Stromal cell of bone marrow (primary cell): ENCODE measurements at regions not wholly inside any gene's neighbourhood (a gene's known extent, or its start where the extent isn't known, plus 50 kb on each side); places are given as distances from the start of the nearest gene placed in this dataset.

ENCODE experiments used
- DNase-seq: peaks from one replicate; pipeline ENCODE4 v3.0.0-alpha.2; 2012; ENCODE audit warnings: low read depth

DNA sequence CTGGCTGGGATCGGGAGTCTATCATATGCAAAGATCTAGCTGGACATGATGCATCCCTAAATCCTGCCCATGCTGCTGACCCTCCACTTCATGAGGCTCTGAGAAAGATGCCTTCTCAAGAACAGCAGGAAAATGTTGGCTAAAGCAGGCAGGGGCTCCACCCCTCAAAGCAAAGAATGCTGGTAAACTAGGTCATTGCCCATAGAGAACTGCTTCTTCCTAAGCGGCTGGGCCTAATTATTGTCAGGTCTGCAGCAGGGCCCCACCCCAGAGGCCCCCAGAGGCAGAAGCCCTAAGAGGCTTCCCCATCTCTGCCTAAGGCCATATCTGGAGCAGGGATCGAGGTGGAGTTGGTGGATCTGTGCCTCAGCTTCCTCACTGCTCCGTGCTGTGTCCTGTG, 447.4 kb upstream of the PROK2 start:
- DNase-seq: no peak

DNA sequence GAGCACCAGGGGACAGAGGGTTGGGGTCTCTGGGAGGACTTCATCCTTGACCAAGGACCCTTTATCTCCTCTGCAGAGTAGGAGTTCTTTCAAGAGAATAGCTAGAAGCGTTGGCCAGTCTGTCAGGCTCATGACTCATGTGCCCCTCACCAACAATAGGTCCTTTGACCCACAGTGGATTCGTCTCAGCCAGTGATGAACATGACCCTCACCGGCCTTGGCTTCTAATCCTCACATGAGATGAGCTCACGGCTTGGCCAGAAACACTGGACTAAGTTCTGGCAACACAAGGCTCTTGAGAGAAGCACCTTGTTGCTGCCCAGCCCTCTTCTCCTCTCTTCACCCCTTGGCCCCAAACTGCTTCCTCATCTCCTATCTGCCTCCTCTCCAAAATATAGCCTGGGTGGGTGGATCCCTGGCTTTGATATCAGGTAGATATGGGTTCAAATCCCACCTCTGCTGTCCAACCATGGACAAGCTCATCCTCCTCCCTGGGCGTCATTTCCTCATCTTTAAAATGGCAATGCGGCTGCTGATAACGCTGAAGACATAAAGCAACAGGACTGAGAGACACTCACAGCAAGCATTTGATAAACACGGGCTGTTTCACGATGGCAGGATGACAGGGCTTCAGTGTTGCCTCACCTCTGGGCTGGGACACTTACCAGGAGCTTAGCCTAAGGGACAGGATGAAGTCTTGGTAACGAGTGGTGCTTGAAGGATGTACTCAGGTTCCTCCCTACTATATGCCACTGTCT, 446.7 kb upstream of the PROK2 start:
- no peak for DNase-seq

DNA sequence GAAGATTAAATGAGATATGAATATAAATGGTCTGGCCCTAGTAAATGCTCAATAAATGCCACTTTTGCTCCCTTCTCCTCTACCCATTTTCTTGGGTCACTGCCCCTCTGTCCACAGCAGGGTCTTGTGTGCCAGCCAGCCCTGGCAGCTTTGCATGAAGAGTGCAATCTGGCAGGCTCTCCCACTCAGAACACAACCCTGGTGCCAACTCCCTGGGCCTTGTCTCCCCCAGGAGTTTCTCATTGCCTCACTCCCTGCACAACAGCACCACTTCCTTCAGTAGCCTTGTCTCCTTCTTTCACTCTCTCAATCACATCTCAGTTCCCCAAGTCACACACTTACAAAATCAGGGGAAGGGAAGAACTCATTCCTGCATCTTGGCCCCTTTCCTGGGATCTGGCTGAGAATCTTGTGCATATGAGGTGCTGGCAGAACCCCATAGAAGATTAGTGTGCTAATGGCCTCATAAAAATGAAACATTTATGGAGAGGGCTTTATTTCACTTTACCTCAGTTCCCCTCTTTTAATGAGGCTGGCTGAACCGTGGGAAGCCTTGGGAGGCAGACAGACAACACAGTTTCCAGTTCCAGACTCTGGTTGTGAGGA, 445.9 kb upstream of the PROK2 start:
- DNase-seq: no peak

DNA sequence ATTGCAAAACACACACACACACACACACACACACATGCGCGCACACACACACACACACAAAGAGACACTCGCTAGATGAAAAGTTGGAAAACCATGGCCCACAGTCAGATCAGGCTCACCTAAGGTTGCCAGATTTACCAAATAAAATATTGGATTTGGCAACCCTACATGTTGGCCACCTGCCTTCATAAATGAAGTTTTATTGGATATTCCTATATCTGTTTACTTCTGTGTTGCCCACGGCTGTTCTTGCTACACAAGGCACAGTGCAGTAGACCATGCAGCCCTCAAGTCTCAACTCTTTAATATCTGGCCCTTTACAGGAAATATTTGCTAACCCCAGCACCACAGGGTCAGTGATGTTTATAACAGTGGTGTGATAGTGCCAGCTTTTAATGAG, 445.0 kb upstream of the PROK2 start:
- DNase-seq: no peak

DNA sequence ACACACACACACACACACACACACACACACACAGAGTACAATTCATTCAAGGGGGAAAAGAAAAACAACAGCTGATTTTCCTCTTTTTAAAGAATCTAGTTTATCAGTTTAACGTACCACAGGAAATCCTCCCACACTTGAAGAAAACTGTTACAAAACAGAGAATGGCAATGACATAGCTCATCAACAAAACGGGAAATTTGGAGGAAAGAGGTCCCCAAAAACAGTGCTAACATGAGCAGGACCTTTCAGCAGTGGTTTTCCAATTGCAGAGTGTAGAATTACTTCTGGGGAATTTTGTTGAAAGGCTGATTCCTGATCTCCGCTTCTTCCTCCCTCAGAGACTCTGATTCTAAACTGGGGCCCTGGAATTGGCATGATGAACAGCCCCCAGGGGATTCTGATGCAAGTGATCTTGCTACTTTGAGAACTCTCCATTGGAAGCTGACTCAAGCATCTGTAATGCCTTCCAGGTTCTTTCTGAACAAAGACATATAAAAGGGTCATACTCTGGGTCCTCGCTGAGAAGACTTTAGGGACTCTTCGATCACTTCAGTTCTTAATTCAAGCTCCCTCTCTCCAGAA, 442.6 kb upstream of the PROK2 start:
- no peak for DNase-seq

DNA sequence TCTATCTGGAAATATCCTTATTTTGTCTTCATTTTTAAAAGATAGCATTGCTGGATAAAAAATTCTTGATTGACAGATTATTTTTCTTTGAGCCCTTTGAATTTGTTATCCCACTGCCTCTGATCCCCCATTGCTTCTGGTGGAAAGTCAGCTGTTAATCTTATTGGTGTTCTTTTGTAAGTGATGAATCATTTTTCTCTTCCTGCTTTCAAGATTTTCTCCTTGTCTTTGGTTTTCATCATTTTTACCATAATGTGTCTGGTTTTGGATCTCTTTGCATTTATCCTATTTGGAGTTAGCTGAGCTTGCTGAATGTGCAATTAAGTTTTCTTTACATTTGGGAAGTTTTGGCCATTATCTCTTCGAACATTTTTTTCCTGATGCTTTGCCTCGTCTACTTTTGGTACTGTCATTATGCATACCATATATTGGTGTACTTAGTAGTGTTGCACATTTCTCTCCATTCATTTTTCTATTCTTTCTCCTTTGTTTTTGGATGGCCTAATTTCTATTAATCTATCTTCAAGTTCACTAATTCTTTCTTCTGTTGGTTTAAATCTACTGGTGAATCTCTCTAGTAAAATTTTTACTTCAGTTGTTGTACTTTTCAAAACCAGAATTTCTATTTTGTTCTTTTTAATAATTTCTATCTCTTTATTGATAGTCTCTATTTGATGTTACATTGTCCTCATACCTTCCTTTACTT, 440.0 kb upstream of the PROK2 start:
- no peak for DNase-seq

DNA sequence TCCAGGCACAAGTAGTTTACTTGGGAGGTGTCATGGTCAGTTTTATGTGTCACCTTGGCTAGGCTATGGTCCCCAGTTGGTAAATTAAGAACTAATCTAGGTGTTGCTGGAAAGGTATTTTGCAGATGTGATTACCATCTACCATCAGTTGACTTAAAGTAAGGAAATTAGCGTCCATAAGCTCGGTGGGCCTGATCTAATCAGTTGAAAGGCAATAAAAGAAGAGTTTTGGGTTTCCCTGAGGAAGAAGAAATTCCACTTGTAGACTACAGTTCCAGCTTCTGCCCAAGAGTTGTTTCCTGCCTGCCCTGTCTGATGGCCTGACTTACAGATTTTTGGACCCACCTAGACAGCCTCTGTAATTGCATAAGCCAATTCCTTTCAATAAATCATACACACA, 438.7 kb upstream of the PROK2 start:
- DNase-seq: no peak

DNA sequence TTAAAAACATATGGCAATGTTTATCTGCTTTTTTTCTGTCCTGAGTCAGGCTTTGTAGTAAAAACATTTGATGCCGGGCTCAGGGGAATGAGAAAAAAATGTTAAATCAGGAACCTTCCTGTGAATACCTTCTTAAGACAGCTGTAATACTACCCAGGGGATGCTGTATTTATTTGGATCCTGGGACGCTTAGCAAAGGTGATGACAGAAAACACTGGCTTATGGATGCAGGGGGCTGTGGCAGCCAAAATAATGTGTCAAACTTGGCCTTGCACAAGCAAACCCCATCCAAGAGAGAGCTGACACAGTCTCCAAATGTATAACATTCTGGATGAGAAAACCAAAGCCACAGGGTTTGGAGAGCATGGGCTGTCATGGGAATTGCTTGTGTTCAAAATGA, 438.2 kb upstream of the PROK2 start:
- no peak for DNase-seq

DNA sequence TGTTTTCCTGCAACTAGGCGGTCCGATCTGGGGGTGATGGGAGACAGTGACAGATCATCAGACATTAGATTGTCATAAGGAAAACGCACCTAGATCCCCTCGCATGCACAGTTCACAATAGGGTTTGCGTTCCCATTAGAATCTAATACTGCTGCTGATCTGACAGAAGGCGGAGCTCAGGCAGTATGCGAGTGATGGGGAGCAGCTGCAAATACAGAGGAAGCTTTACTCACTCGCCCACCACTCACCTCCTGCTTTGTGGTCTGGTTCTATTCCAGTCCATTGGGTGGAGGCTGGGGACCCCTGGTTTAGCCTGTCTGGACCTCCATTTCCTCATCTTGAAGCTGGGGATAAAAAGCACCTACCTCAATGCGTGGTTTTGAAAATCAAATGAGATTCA, 437.5 kb upstream of the PROK2 start:
- DNase-seq: no peak

DNA sequence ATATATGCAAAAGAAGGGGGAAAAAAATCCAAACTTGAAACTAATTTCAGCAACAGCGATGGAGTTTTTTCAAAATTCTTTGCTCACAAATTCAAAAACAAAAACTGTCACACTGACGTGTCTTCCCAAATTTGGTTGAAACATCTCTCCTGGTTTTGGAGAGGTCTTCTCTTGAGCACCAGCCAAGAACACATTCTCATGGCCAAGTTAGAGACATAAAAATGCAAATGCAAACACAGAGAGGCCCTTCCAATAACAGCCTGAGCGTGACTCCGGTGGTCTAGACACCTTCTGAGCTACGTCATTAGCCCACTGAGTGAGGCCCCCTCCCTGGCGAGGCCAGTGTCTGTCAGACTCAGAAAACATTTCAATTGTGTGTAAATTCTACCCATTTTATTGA, 436.0 kb upstream of the PROK2 start:
- DNase-seq: no peak

DNA sequence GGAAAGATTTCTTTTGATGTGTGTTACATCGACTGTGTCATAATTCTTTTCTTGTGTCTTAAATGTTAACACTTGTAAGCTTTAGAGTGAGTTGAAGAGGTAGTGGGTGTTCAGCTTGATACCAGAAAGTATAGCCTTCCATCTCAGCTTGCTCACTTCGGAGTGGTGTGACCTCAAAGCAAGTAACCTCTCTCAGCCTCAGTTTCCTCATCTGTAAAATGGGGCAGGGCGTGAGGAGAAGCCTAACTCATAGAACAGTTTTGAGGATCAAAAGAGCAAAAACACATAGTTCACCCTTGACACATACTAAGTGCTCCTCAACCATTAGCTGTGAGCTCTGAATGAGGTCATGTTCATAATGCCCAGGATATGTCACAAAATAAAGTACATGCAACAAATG, 434.8 kb upstream of the PROK2 start:
- no peak for DNase-seq

DNA sequence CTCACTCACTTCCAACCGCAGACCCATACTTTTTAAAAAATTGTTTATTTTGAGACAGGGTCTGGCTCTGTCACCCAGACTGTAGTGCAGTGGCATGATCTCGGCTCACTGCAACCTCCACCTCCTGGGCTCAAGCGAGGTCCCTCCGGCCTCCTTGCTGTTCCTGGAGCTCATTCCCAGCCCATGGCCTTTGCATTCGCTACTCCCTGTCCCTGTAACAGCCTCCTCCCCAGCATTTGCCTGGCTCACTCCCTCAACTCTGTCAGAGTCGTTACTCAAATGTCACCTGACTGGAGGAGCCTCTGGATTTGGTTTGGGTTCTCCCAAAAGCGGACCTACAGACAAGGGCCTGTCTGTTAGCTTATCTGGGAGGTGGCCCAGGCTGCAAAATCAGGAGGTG, 432.6 kb upstream of the PROK2 start:
- DNase-seq: no peak

DNA sequence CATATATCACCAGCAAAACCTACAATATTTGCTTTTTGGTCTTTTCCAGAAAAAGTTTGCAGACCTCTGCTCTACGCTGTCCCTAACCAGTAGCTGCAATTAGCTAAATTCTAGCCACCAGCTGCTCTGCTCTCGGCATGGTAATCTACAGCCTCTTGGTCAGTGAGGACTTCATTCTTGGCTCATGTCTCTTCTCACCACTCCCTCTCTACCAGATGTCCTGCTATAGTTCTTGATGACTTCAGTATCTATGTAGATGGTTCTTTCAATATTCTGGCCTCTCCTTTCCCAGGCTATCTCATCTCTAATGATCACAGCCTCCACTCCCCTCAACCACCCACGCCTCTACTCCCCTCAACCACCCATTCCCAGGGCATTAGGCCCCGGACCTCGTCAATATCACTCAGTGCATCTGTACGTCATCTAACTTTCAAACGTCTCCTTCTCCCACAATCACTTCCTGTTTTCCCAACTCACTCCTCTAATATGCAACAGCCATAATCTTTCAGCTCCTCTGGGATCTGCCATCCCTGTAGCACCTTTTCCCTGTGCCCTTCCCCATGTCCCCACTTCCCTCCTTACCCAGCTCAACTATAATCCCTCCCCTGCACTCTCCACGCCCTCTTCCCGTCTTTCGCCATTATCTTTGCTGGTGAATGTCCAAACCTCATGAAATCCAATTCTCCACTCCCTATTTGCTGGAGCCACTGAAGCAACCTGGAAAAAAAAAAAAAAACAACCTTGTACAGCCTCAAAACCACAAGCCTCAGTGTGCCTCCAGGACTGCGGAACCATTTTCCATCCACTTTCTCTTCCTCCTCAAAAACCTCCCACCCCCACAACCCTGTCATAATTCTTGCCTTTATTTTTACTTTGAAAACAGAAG, 429.4 kb upstream of the PROK2 start:
- no peak for DNase-seq

DNA sequence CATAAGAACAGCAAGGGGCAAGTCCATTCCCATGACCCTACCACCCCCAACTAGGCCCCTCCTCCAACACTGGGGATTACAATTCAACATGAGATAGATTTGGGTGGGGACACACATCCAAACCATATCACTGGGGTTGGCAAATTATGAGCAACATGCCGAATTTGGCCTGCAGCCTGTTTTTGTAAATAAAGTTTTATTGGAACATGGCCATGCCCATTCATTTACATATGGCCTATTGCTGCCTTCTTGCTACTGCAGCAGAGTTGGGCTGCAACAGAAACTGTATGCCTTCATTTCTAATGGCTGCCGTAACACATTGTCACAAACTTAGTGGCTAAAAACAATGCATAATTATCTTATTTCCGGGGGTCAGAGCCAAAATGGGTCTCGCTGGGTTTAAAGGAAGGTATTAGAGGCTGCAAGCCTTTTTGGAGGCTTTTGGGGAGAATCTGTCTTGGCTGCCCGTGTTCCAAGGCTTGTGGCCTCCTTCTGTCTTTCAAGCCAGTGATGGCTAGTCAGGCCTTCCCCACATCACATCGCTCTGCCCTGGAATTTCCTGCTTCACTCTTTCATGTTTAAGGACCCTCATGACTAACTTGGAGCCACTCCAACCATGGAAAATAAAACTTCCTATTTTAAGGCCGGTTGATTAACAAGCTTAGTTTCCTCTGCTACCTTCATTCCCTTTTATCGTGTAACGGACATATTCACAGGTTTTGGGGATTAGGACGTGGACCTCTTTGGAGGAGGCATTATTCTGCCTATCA, 428.5 kb upstream of the PROK2 start:
- no peak for DNase-seq

DNA sequence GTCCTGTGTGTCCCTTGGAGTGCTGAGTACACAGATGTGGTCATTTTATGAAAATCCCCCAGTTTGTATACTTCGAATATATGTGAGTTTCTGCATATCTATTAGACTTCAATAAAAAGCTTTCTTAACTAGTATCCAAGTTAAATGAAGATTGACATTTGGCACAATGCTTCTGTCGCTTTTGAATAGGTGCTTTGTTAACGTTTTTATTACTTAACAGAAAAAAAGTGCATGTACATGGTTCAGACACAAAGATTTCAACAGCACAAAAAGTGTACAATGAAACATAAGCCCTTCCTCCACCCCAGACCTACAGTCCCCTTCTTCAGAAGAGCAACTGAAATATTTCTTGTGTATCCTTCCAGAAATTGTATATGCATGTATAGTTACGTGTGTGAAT, 427.4 kb upstream of the PROK2 start:
- no peak for DNase-seq

DNA sequence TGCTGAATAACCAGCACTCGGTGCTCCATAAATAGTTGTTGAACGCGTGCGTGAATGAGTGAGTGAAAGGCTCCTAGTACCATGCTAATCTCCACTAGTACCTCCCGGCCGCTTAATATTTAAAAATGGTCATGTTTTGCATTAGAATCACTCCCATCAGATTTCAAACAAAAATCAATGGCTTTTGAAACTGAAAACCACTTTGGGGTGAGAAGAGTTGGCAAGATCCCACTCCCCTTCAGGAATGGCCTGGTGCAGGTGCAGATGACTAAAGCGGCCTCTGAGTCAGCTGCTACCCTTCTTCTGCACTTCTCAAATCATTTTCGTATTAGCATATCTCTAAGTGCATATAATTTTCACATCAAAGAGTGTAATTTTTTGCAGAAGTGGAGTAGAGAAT, 425.3 kb upstream of the PROK2 start:
- no peak for DNase-seq

DNA sequence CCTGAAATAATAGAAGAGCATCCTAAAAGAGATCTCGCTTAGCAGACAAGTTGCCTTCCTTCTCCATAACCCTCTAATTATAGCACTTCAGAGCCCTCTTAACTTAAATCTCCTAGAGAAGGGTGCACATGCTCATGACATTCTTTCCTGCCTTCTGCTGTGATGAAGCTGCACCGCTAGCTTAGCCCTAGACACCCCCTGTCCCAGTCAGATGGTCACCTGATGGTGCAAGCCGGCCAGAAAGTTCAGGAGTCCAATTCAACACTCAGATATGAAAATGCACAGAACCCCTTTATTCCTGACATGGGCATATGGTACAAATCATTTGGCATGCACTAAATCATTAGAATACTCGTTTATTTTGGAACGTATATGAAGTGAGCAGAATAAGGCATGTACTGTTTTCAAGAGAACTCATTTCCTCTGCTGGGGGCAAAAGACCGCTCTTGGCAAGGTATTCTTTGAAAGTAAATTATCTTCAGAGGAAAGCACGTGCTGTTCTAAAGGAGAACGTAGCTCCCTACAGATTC, 420.4 kb upstream of the PROK2 start:
- DNase-seq: no peak

DNA sequence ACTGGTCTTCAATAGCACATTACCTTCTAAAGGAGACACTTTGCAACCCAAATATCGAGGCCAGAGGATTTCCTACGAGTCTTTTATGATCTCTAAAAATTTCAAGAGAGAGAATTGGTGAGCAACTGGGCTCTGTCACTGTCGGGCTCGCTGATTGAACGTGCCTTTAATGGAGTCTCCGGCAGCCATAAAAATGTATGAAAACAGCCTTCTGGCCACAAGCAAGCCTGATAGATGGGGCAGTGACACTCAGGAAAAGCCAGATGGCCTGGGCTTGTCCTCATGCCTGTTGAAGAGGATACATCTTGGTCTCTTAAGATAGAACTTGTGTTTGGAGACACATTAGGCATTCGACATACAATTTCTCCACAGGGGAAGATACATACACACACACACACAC, 419.5 kb upstream of the PROK2 start:
- DNase-seq: no peak

DNA sequence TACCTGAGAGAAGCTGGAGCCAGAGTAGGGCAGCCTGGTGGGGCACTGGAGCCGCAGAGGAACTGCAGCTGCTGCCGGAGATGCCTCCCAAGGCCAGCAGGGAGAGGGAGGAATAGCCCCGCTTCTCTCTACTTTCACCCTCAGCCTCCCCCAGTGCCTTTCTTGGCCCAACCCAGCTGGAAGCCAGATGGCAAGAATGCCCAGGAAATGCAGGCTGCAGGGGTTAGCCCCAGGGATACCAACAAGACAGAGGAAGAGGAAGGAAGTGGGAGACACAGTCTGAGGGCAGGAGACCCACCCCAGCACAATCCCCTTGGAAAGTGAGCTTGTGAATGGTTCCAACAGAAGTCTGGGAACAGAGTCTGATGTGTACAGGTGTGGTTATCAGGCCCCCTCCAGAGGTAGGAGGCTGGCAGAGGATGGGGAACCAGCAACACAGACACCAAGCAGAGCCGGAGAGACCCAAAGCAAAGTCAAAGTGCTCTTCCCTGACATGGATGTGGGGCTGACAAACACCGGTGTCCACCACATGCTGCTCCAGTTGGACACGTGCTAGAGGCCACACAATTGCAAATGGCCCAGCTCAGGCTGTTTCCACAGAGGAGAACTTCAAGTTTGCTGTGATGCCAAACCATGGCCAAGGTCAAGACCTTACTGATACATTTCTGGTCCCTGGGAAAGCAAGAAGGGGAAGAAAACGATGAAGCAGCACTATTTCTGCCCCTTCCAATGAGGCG, 418.8 kb upstream of the PROK2 start:
- DNase-seq: no peak

DNA sequence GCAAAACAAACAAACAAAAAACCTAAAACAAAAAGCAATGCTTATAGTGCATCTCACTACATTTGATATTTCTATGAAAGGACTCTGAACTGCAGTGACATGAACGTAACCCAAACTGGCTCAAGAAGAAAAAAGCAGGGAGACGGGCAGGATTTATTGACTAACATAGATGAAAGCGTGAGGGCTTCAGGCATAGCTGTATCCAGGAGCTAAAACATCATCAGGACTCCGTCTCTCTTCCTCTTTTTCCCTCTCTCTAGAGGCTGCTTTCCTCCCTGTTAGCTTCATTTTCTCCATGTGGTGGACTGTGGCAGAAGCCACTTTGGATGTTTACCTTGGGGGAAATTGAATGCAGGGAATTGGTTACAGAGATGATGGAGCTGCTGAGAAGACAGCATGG, 418.2 kb upstream of the PROK2 start:
- DNase-seq: no peak
